HL-60 (cell line): ENCODE measurements at regions not wholly inside any gene's neighbourhood (a gene's known extent, or its start where the extent isn't known, plus 50 kb on each side); places are given as distances from the start of the nearest gene placed in this dataset.

Source experiments
- DNase-seq, 2 experiments: peaks; one replicate each; pipeline ENCODE4 v3.0.0-alpha.2; 2010 to 2020; ENCODE audit warnings: low read depth in 1 of 2, low spot score in 1 of 2
- H3K27ac ChIP-seq: fragments of 250-450 bp; sonication (Bioruptor Pico); replicated peaks from 2 replicates; pipeline ENCODE4 v1.5.1; 2020; ENCODE audit warnings: mild to moderate bottlenecking, moderate library complexity
- H3K27me3 ChIP-seq: fragments of 250-450 bp; sonication (Bioruptor Pico); 2 replicates; pipeline ENCODE4 v1.5.1; 2021; ENCODE audit warnings: mild to moderate bottlenecking, moderate library complexity; ENCODE audit not compliant: insufficient read depth, poor library complexity, severe bottlenecking
- H3K4me3 ChIP-seq: replicated peaks from 2 replicates; pipeline ENCODE4 v1.5.1; 2011; ENCODE audit warnings: mild to moderate bottlenecking, control low read depth, low read length; ENCODE audit not compliant: insufficient read depth
- GABPA ChIP-seq: IDR thresholded peaks from 2 replicates; pipeline ENCODE4 v1.6.1; 2012; ENCODE audit warnings: low read depth
- POLR2AphosphoS5 ChIP-seq: IDR thresholded peaks from 2 replicates; pipeline ENCODE4 v1.6.1; 2012; ENCODE audit warnings: low read depth
- SPI1 ChIP-seq: IDR thresholded peaks from 2 replicates; pipeline ENCODE4 v1.6.1; 2012; ENCODE audit warnings: low read depth, mild to moderate bottlenecking, borderline replicate concordance
- TF ChIP-seq, protein P1 (sequence below): IDR thresholded peaks from one replicate; pipeline ENCODE4 v1.5.1; 2011; ENCODE audit warnings: low read length, control low read depth, inconsistent platforms; ENCODE audit not compliant: insufficient read depth
- TF ChIP-seq, protein P2 (sequence below): IDR thresholded peaks from 2 replicates; pipeline ENCODE4 v1.6.1; 2012; ENCODE audit warnings: low read depth; ENCODE audit not compliant: insufficient replicate concordance

- no peak for DNase-seq
- no peak overlapping the region for H3K27ac ChIP-seq
- no peaks in the 10 kb centered on the region for H3K27me3 ChIP-seq
- TF ChIP-seq GABPA = no peak
- TF ChIP-seq, protein P1, sequence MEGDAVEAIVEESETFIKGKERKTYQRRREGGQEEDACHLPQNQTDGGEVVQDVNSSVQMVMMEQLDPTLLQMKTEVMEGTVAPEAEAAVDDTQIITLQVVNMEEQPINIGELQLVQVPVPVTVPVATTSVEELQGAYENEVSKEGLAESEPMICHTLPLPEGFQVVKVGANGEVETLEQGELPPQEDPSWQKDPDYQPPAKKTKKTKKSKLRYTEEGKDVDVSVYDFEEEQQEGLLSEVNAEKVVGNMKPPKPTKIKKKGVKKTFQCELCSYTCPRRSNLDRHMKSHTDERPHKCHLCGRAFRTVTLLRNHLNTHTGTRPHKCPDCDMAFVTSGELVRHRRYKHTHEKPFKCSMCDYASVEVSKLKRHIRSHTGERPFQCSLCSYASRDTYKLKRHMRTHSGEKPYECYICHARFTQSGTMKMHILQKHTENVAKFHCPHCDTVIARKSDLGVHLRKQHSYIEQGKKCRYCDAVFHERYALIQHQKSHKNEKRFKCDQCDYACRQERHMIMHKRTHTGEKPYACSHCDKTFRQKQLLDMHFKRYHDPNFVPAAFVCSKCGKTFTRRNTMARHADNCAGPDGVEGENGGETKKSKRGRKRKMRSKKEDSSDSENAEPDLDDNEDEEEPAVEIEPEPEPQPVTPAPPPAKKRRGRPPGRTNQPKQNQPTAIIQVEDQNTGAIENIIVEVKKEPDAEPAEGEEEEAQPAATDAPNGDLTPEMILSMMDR = no peak
- TF ChIP-seq, protein P2, sequence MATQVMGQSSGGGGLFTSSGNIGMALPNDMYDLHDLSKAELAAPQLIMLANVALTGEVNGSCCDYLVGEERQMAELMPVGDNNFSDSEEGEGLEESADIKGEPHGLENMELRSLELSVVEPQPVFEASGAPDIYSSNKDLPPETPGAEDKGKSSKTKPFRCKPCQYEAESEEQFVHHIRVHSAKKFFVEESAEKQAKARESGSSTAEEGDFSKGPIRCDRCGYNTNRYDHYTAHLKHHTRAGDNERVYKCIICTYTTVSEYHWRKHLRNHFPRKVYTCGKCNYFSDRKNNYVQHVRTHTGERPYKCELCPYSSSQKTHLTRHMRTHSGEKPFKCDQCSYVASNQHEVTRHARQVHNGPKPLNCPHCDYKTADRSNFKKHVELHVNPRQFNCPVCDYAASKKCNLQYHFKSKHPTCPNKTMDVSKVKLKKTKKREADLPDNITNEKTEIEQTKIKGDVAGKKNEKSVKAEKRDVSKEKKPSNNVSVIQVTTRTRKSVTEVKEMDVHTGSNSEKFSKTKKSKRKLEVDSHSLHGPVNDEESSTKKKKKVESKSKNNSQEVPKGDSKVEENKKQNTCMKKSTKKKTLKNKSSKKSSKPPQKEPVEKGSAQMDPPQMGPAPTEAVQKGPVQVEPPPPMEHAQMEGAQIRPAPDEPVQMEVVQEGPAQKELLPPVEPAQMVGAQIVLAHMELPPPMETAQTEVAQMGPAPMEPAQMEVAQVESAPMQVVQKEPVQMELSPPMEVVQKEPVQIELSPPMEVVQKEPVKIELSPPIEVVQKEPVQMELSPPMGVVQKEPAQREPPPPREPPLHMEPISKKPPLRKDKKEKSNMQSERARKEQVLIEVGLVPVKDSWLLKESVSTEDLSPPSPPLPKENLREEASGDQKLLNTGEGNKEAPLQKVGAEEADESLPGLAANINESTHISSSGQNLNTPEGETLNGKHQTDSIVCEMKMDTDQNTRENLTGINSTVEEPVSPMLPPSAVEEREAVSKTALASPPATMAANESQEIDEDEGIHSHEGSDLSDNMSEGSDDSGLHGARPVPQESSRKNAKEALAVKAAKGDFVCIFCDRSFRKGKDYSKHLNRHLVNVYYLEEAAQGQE = no peak
- no peak for TF ChIP-seq SPI1
- TF ChIP-seq POLR2AphosphoS5 = no peak
- H3K4me3 ChIP-seq = no peak overlapping the region
Measured at GRCh38 chr9:89548071-89548638, 50.2 kb upstream of the SEMA4D start.
